ENCODE measurements at regions not wholly inside any gene's neighbourhood (a gene's known extent, or its start where the extent isn't known, plus 50 kb on each side); places are given as distances from the start of the nearest gene placed in this dataset.
"Not testable (repeated sequence)": the region's sequence is repeated elsewhere in the genome, so short reads cannot be mapped to it uniquely, and the experiment has no call there.

- no peak for DNase-seq (ENCODE audit: low read depth)
Observed at GRCh38 chr13:39803156-39803555, 147.7 kb downstream of the COG6 start.

DNA sequence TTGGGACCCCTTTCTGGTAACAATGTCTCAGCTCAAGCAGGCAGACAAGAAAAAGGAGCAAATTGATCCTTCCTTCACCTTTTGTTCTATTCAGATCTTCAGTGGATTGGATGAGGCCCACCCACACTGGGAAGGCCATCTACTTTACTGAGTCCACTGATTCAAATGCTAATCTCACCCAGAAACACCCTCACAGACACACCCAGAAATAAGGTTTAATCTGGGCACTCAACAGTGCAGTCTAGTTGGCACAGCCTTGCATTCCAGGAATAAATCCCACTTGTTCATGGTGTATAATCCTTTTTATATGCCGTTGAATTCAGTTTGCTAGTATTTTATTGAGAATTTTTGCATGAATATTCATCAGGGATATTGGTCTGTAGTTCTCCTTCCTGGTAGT, 148.4 kb downstream of the COG6 start:
- no peak for DNase-seq (ENCODE audit: low read depth)

- DNase-seq (ENCODE audit: low read depth): no peak
Observed at GRCh38 chr13:39804332-39805210, 149.1 kb downstream of the COG6 start.

GRCh38 chr13:39809466-39809865, 154.0 kb downstream of the COG6 start:
- DNase-seq (ENCODE audit: low read depth): no peak

- DNase-seq (ENCODE audit: low read depth): no peak
Observed at GRCh38 chr13:39810091-39810877, 154.8 kb downstream of the COG6 start.

DNA sequence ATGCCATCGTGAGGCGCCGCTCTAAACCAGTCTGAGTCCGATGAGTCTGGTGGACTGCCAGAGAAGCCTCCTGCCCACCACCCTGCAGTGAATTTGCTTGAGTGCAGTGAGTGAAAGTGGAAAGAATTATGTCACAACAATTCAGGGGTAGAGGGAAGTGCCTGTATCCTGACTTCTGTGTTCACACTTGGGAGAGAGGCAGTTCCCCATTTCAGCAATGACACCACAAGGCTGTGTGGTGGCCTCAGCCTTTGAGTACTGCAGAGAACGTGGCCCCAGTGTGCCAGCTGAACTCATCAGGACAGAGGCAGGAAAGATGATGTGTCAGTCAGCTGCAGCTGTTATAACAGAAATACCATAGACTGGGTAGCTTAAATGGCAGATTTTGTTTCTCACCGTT, 155.6 kb downstream of the COG6 start:
- no peak for DNase-seq (ENCODE audit: low read depth)

DNA sequence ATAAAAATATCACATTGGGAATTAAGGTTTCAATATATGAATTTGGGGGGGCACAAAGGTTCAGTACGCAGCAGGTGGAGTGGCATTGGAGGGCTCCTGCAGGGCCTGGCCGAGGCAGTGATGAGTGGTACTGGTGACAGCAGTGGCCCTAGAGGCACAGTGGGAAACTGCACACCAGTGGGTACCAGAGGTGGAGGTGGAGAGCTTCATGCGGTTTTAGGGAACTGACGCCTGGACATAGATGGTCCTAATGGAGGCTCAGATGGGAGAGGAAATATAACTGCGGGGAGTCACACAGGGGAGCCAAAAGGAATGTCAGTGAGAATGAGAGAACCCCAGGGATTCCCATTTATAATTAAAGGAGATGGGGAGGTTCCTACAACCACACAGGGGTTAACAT, 156.2 kb downstream of the COG6 start:
- no peak for DNase-seq (ENCODE audit: low read depth)

GRCh38 chr13:39815345-39816111, 160.1 kb downstream of the COG6 start:
- DNase-seq (ENCODE audit: low read depth): no peak

- DNase-seq (ENCODE audit: low read depth): no peak
Observed at GRCh38 chr13:39816936-39817335, 161.5 kb downstream of the COG6 start.

DNA sequence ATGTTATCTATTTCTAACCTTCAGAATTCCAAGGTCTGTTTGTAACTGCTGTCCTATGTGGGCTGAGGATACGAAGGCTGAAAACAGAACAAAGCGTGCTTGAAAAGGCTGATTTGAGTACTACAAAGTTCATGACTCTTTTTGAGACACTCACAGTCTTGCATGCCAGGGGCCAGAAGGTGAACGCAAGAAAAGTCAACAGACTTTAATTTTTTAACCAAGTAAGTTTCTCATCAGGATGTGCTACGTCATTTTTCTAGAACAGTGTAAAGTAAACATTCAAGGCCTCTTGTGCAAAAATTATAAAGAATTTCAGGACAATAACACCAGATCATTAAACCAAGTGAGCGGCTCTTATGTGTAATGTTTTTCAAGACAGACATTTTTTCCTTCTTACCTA, 163.5 kb downstream of the COG6 start:
- DNase-seq (ENCODE audit: low read depth): no peak

- no peak for DNase-seq (ENCODE audit: low read depth)
Observed at GRCh38 chr13:39820606-39821005, 165.1 kb downstream of the COG6 start.

DNA sequence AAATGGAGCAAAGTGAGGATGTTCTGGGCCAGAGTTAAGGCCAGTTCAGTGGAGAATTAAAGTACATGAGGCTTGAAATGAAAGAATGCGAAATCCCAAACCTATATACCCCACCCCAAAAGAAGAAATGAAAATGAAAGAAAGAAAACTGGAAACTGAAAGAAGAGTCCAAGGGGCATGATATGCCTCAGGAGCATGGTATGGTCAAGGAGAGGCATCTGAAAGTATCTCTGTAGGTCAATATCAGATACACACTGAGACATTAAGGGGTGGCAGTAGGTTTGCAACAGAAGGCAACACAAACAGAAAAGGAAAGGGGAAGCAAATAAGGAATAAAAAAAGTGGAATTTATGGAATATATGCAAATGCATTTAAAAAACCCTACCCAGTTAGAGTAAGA, 166.5 kb downstream of the COG6 start:
- DNase-seq (ENCODE audit: low read depth): no peak

- no peak for DNase-seq (ENCODE audit: low read depth)
Observed at GRCh38 chr13:39822437-39822836, 167.0 kb downstream of the COG6 start.

DNA sequence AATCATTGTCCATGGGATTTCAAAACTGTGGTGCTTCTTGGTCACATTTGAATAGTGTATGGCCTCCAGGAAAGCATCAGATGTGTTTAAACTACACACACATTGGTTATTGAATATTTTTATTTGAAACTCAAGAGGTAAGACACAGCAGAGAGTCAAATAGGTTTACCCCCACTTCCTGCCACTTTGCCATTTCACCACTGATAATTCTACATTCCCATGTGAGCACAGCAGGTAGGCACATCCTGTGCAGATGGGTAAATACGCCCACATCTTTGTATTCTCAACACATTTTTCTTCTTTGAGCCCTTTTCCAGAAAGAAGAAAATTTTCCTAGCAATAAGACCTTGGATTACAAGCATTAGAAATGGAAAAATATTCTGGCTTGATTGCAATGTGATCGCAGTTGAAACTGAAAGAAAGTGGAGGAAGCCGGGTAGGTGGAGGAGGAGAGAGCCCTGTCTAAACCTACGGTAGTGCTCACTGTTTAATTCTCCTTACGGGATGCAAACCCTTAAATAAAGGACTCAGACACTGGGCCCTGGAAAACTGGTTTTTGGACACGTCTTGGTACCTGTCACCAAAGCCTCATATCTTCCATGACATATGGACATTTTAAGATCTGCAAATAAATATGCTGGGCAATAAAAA, 167.7 kb downstream of the COG6 start:
- no peak for DNase-seq (ENCODE audit: low read depth)

GRCh38 chr13:39825886-39826285, 170.4 kb downstream of the COG6 start:
- DNase-seq (ENCODE audit: low read depth): no peak

GRCh38 chr13:39835253-39835652, 179.8 kb downstream of the COG6 start:
- DNase-seq (ENCODE audit: low read depth): no peak

GRCh38 chr13:39836038-39836437, 180.6 kb downstream of the COG6 start:
- no peak for DNase-seq (ENCODE audit: low read depth)

DNA sequence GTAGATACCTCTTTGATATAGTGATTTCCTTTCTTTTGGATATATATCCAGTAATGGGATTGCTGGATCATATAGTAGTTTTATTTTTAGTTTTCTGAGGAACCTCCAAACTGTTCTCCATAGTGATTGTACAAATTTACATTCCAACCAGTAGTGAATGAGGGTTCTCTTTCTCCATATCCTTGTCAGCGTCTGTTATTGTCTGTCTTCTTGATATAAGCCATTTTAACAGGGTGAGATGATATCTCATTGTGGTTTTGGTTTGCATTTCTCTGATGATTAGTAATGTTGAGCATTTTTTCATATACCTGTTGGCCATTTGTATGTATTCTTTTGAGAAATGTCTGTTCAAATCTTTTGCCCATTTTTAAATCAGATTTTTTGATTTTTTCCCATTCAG, 182.4 kb downstream of the COG6 start:
- not testable (repeated sequence) for DNase-seq (ENCODE audit: low read depth)

DNA sequence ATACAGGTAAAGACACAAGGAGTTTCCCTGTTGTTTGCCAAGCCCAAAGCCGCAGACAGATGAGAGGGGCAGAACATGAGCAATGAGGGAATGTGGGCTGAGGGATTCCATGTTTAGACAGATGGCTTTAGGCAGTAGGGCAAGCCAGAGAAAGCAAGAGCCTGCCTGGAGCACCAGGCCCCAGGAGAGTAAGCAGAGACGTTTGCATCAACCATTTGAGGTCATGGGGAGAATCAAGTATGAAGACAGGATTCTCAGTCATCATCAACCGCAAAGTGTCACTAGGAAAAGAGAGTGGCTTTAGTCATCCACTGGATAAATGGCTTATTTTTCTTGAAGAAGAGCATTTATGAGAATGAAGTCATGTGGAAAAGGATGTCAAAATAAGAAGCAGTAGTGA, 184.7 kb downstream of the COG6 start:
- DNase-seq (ENCODE audit: low read depth): no peak

DNA sequence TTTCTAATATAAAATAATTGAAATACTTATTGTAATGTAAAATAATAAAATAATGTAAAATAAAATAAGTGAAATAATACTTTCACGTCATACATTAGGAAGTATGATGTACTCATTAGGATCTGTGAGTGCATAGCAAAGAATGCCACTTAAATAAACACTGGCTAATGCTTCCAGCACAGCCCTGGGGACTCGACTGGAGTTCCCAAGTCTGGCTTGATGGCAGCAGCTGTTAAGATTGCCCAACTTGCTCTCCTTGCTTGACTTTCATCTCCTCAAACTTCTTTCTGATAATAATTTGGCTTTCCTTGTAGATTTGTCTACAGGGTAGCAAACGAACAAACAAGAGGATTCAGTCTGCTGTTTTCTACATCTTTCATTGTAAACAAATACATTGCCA, 191.9 kb downstream of the COG6 start:
- no peak for DNase-seq (ENCODE audit: low read depth)

DNA sequence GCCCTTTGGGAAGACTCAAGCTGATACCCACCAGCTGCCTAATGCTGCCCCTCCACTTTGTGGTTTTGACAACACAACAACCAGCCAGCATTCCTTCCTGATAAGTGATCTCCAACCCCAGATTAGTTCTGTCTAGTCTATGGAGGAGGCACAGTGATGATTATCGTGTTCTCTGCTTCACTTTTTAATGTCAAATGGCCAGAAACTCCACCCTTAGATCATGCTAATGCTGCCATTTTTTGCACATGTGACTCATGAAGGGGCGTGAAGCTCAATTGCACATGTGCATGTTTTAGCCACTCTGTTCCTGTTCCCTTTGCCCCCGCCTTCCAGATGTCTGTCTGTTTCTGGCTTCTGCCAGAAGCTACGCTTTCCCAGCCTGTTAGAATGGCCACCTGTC, 199.8 kb downstream of the COG6 start:
- DNase-seq (ENCODE audit: low read depth): no peak

DNA sequence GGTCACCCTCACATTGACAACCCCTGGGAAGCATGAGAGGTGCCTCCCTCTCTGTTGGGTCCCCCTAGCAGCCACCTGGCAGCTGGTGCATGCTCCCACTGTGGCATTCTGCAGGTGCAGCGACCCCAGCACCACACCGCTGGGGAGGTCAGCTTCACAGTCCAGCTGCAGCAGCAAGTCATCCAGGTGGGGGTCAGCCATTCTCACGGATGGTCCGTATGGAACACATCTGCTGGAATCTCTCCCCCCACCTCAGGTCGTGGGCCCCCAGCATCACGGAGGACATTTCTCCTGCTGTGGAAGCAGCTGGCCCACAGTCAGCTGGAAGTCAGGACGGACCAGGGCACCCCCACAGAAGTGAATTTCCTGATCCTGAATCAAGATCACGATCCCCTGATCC, 201.3 kb downstream of the COG6 start:
- no peak for DNase-seq (ENCODE audit: low read depth)
